ENCODE measurements at regions not wholly inside any gene's neighbourhood (a gene's known extent, or its start where the extent isn't known, plus 50 kb on each side); places are given as distances from the start of the nearest gene placed in this dataset.

GRCh38 chr16:59591480-59591879 is 857.4 kb upstream of the GOT2 start:
- no peak for TF ChIP-seq TAF1 (IDR thresholded peaks at IDR 0.05; ENCODE audit: borderline replicate concordance, insufficient read depth, low read length)
- no peak for TF ChIP-seq POLR2AphosphoS5 (IDR thresholded peaks at IDR 0.05; ENCODE audit: low read depth, low read length)
- no peak for TF ChIP-seq REST (IDR thresholded peaks at IDR 0.05; ENCODE audit: insufficient read depth in 1 of 2, low read depth in 2 of 2, low read length in 2 of 2)
- TF ChIP-seq SIN3A (IDR thresholded peaks at IDR 0.05; ENCODE audit: borderline replicate concordance, insufficient read depth, low read length): no peak

All from PFSK-1 (cell line).